ENCODE measurements at regions not wholly inside any gene's neighbourhood (a gene's known extent, or its start where the extent isn't known, plus 50 kb on each side); places are given as distances from the start of the nearest gene placed in this dataset.

- Histone ChIP-seq H3K4me3 (ENCODE audit: control insufficient read depth in 2 of 3, extremely low read depth in 1 of 3, insufficient read depth in 2 of 3, low read depth in 1 of 3, low read length in 3 of 3) (no peak overlapping the region), H3K4me2 (ENCODE audit: control insufficient read depth, extremely low read depth, insufficient read depth, low read depth, low read length) (no peak overlapping the region), H3K36me3 (ENCODE audit: control insufficient read depth in 2 of 2, extremely low read depth in 1 of 2, insufficient read depth in 2 of 2, low read length in 2 of 2) (no peaks in the 10 kb centered on the region), H3K9me1 (ENCODE audit: control insufficient read depth, extremely low read depth, insufficient read depth, low read length) (no peaks in the 10 kb centered on the region), H4K20me1 (ENCODE audit: control insufficient read depth, extremely low read depth, insufficient read depth, low read length) (no peaks in the 10 kb centered on the region), H3K9ac (ENCODE audit: control insufficient read depth, extremely low read depth, insufficient read depth, low read length) (no peak overlapping the region), H2AFZ (ENCODE audit: control insufficient read depth, low read length) (no peak overlapping the region), H3K27me3 (ENCODE audit: control insufficient read depth, extremely low read depth, insufficient read depth, low read length) (no peaks in the 10 kb centered on the region), H3K79me2 (ENCODE audit: control insufficient read depth, insufficient read depth, low read length) (no peaks in the 10 kb centered on the region), H3K9me3 (ENCODE audit: control insufficient read depth, low read depth, low read length) (no peaks in the 10 kb centered on the region), H3K4me1 (ENCODE audit: control insufficient read depth, extremely low read depth, insufficient read depth, low read length) (peaks cover 5% of the 10 kb centered on the region), H3K27ac (ENCODE audit: control insufficient read depth, insufficient read depth, low read length) (no peak overlapping the region)
- peak; percentile 26 for FAIRE-seq
- DNase-seq (ENCODE audit: low read depth, low spot score): no peak
- TF ChIP-seq EZH2 (IDR thresholded peaks at IDR 0.05; ENCODE audit: low read length): no peak
- TF ChIP-seq, protein P1, sequence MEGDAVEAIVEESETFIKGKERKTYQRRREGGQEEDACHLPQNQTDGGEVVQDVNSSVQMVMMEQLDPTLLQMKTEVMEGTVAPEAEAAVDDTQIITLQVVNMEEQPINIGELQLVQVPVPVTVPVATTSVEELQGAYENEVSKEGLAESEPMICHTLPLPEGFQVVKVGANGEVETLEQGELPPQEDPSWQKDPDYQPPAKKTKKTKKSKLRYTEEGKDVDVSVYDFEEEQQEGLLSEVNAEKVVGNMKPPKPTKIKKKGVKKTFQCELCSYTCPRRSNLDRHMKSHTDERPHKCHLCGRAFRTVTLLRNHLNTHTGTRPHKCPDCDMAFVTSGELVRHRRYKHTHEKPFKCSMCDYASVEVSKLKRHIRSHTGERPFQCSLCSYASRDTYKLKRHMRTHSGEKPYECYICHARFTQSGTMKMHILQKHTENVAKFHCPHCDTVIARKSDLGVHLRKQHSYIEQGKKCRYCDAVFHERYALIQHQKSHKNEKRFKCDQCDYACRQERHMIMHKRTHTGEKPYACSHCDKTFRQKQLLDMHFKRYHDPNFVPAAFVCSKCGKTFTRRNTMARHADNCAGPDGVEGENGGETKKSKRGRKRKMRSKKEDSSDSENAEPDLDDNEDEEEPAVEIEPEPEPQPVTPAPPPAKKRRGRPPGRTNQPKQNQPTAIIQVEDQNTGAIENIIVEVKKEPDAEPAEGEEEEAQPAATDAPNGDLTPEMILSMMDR (optimal IDR thresholded peaks at IDR 0.05 in 1 of 3, IDR thresholded peaks at IDR 0.05 in 1 of 3, conservative IDR thresholded peaks at IDR 0.05 in 1 of 3; ENCODE audit: extremely low read depth in 1 of 3, insufficient read depth in 2 of 3, low read length in 3 of 3): no peak
- dilution Hi-C loops (cut with MboI; ENCODE audit: extremely low pct_ligation_motif_present, low sequenced_read_pairs): no loop called here
Observed at GRCh38 chr1:214165850-214166374, 115.0 kb upstream of the SMYD2 start.

- Histone ChIP-seq H3K4me3 (ENCODE audit: control insufficient read depth in 2 of 3, extremely low read depth in 1 of 3, insufficient read depth in 2 of 3, low read depth in 1 of 3, low read length in 3 of 3) (no peak overlapping the region), H3K36me3 (ENCODE audit: control insufficient read depth in 2 of 2, extremely low read depth in 1 of 2, insufficient read depth in 2 of 2, low read length in 2 of 2) (no peaks in the 10 kb centered on the region), H3K27me3 (ENCODE audit: control insufficient read depth, extremely low read depth, insufficient read depth, low read length) (no peaks in the 10 kb centered on the region), H2AFZ (ENCODE audit: control insufficient read depth, low read length) (no peak overlapping the region), H3K27ac (ENCODE audit: control insufficient read depth, insufficient read depth, low read length) (no peak overlapping the region), H3K4me1 (ENCODE audit: control insufficient read depth, extremely low read depth, insufficient read depth, low read length) (no peaks in the 10 kb centered on the region), H3K9ac (ENCODE audit: control insufficient read depth, extremely low read depth, insufficient read depth, low read length) (no peak overlapping the region), H3K4me2 (ENCODE audit: control insufficient read depth, extremely low read depth, insufficient read depth, low read depth, low read length) (no peak overlapping the region), H3K9me3 (ENCODE audit: control insufficient read depth, low read depth, low read length) (no peaks in the 10 kb centered on the region), H3K79me2 (ENCODE audit: control insufficient read depth, insufficient read depth, low read length) (no peaks in the 10 kb centered on the region), H3K9me1 (ENCODE audit: control insufficient read depth, extremely low read depth, insufficient read depth, low read length) (no peaks in the 10 kb centered on the region), H4K20me1 (ENCODE audit: control insufficient read depth, extremely low read depth, insufficient read depth, low read length) (no peaks in the 10 kb centered on the region)
- dilution Hi-C loops (cut with MboI; ENCODE audit: extremely low pct_ligation_motif_present, low sequenced_read_pairs): no loop called here
- FAIRE-seq (no peak), DNase-seq (ENCODE audit: low read depth, low spot score) (no peak)
- TF ChIP-seq EZH2 (IDR thresholded peaks at IDR 0.05; ENCODE audit: low read length): no peak
- TF ChIP-seq, protein P1 (optimal IDR thresholded peaks at IDR 0.05 in 1 of 3, IDR thresholded peaks at IDR 0.05 in 1 of 3, conservative IDR thresholded peaks at IDR 0.05 in 1 of 3; ENCODE audit: extremely low read depth in 1 of 3, insufficient read depth in 2 of 3, low read length in 3 of 3): no peak
Observed at GRCh38 chr1:214174508-214175199, 106.3 kb upstream of the SMYD2 start.

All from keratinocyte (primary cell).